OCI-LY1 (cell line): ENCODE measurements at regions not wholly inside any gene's neighbourhood (a gene's known extent, or its start where the extent isn't known, plus 50 kb on each side); places are given as distances from the start of the nearest gene placed in this dataset.
"Not testable (repeated sequence)": the region's sequence is repeated elsewhere in the genome, so short reads cannot be mapped to it uniquely, and the experiment has no call there.

Source experiments
- H2AFZ ChIP-seq: fragments of 200-600 bp; sonication (generic), shearing (Covaris generic); 2 replicates; pipeline ENCODE4 v1.6.0; 2014; ENCODE audit warnings: antibody characterized with exemption, mild to moderate bottlenecking, low read length
- H3F3A ChIP-seq: fragments of 200-600 bp; sonication (generic), shearing (Covaris generic); 2 replicates; pipeline ENCODE4 v1.6.0; 2014; ENCODE audit warnings: mild to moderate bottlenecking, antibody characterized with exemption, low read length, moderate library complexity; ENCODE audit not compliant: insufficient read depth
- H3K27ac ChIP-seq: fragments of 200-600 bp; sonication (generic); 2 replicates; pipeline ENCODE4 v1.5.1; 2014; ENCODE audit warnings: low read length, mixed run types, mild to moderate bottlenecking, low read depth; ENCODE audit not compliant: poor library complexity, severe bottlenecking
- H3K27me3 ChIP-seq: fragments of 200-600 bp; sonication (generic); 2 replicates; pipeline ENCODE4 v1.6.0; 2014; ENCODE audit warnings: antibody characterized with exemption, mild to moderate bottlenecking, low read length, moderate library complexity; ENCODE audit not compliant: insufficient read depth
- H3K36me3 ChIP-seq: fragments of 200-600 bp; sonication (generic); 2 replicates; pipeline ENCODE4 v1.6.1; 2014; ENCODE audit warnings: mild to moderate bottlenecking, antibody characterized with exemption, low read length, moderate library complexity, mixed read lengths; ENCODE audit not compliant: insufficient read depth
- H3K4me1 ChIP-seq: fragments of 200-600 bp; sonication (generic); 2 replicates; pipeline ENCODE4 v1.5.1; 2014; ENCODE audit warnings: mild to moderate bottlenecking, low read length, moderate library complexity; ENCODE audit not compliant: insufficient read depth, severe bottlenecking
- H3K4me2 ChIP-seq: fragments of 200-600 bp; sonication (generic), shearing (Covaris generic); 2 replicates; pipeline ENCODE4 v1.6.1; 2014; ENCODE audit warnings: low read length
- H3K4me3 ChIP-seq: fragments of 200-600 bp; sonication (generic); 2 replicates; pipeline ENCODE4 v1.5.1; 2014; ENCODE audit warnings: low read length, low read depth, mild to moderate bottlenecking, mixed read lengths; ENCODE audit not compliant: poor library complexity, severe bottlenecking
- H3K79me2 ChIP-seq: fragments of 200-600 bp; shearing (Covaris generic); 2 replicates; pipeline ENCODE4 v1.6.1; 2016; ENCODE audit warnings: mixed run types, low read length, mixed read lengths; ENCODE audit not compliant: insufficient read depth
- H3K9ac ChIP-seq: fragments of 200-600 bp; sonication (generic), shearing (Covaris generic); 2 replicates; pipeline ENCODE4 v1.6.1; 2014; ENCODE audit warnings: mild to moderate bottlenecking, low read length, mixed read lengths
- H3K9me2 ChIP-seq: fragments of 200-600 bp; sonication (generic), shearing (Covaris generic); 2 replicates; pipeline ENCODE4 v1.6.1; 2014; ENCODE audit warnings: low read depth, mild to moderate bottlenecking, low read length, mixed read lengths
- H3K9me3 ChIP-seq: fragments of 200-600 bp; shearing (Covaris generic); 2 replicates; pipeline ENCODE4 v1.6.1; 2014; ENCODE audit warnings: low read length, mixed read lengths
- H4K20me1 ChIP-seq: fragments of 200-600 bp; sonication (generic), shearing (Covaris generic); 2 replicates; pipeline ENCODE4 v1.6.0; 2016; ENCODE audit warnings: mild to moderate bottlenecking, low read length; ENCODE audit not compliant: insufficient read depth

DNA sequence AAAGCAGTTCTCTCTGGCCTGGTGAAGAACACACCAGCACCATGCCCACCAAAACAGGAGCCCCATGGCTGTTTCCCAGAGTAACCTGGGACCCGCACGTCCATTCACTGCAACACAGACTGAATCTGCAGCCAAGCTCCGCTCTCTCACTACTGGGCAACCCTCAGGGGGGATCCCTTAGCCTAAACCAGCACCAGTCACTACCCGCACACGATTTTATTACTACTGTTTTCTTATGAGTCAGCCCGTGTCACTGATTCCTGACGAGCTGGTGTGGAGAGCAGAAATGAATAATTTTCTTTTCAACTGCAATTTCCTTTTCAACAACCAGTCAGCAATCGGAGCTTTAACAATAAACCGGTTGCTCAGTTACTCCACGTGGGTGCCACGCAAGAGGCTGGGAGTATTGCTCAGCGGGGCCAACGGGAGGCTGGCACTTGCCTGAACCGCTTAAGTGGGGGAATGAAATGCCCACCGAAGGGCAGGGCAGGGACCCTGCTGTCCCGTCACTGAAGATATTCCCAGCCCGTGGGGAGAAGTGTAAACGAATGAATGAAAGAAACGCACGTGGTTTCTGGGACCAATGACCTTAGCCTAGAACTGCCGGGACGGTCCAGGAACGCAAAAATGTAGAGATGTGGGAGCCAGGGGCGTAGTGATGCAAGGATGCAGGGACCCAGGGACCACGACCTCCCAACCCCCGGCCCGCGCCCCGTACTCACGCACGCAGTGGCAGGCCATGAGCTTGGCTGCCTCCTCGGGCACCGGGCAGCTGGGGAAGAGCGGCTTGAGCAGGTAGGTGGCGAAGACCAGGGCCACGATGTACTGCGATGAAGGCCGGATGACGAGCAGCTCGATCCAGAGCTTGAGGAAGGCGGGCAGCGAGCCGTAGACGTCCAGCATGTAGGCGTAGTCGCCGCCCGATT is 50.4 kb upstream of the SPN start:
- H3K4me2 ChIP-seq, result peak overlapping the region; percentile 77
- H3K27me3 ChIP-seq, H3K9me3 ChIP-seq, H3K36me3 ChIP-seq, H4K20me1 ChIP-seq, H3K9me2 ChIP-seq, H3F3A ChIP-seq, H2AFZ ChIP-seq: not testable (repeated sequence)
- H3K27ac ChIP-seq, result peak overlapping the region; percentile 33
- peak overlapping the region; percentile 87 for H3K9ac ChIP-seq
- peaks cover 11% of the 10 kb centered on the region for H3K79me2 ChIP-seq
- H3K4me1 ChIP-seq, result peaks cover 27% of the 10 kb centered on the region
- H3K4me3 ChIP-seq, result peak overlapping the region; percentile 97
